ENCODE measurements at regions not wholly inside any gene's neighbourhood (a gene's known extent, or its start where the extent isn't known, plus 50 kb on each side); places are given as distances from the start of the nearest gene placed in this dataset.
A peak's percentile ranks its signal among the peaks of the same experiment; 100 is the strongest.
"Not testable (repeated sequence)": the region's sequence is repeated elsewhere in the genome, so short reads cannot be mapped to it uniquely, and the experiment has no call there.

- no peak overlapping the region for H3K4me3 ChIP-seq (ENCODE audit: low read depth, low read length)
- no peaks in the 10 kb centered on the region for H3K36me3 ChIP-seq (ENCODE audit: control insufficient read depth, insufficient read depth, low read length)
- TF ChIP-seq CTCF (IDR thresholded peaks at IDR 0.05; ENCODE audit: insufficient read depth, low read length, poor library complexity, severe bottlenecking) = peak; percentile 2
Measured at GRCh38 chr10:52368725-52369124, 54.6 kb downstream of the DKK1 start.

GRCh38 chr10:52374207-52374606 lies 60.1 kb downstream of the DKK1 start:
- H3K36me3 ChIP-seq (ENCODE audit: control insufficient read depth, insufficient read depth, low read length); DNase-seq (ENCODE audit: low read depth); H3K4me3 ChIP-seq (ENCODE audit: low read depth, low read length); H3K27me3 ChIP-seq (ENCODE audit: control insufficient read depth, insufficient read depth, low read length): not testable (repeated sequence)

More at GRCh38 chr10:52368725-52369124, 54.6 kb downstream of the DKK1 start:
- no peaks in the 10 kb centered on the region for H3K27me3 ChIP-seq (ENCODE audit: control insufficient read depth, insufficient read depth, low read length)
- DNase-seq (ENCODE audit: low read depth) = no peak

GRCh38 chr10:52376694-52377354 lies 62.7 kb downstream of the DKK1 start:
- H3K27me3 ChIP-seq (ENCODE audit: control insufficient read depth, insufficient read depth, low read length) = no peaks in the 10 kb centered on the region
- no peak for DNase-seq (ENCODE audit: low read depth)
- no peaks in the 10 kb centered on the region for H3K36me3 ChIP-seq (ENCODE audit: control insufficient read depth, insufficient read depth, low read length)
- H3K4me3 ChIP-seq (ENCODE audit: low read depth, low read length) = no peak overlapping the region
- no peak for TF ChIP-seq CTCF (IDR thresholded peaks at IDR 0.05; ENCODE audit: insufficient read depth, low read length, poor library complexity, severe bottlenecking)

- no peaks in the 10 kb centered on the region for H3K27me3 ChIP-seq (ENCODE audit: control insufficient read depth, insufficient read depth, low read length)
- H3K36me3 ChIP-seq (ENCODE audit: control insufficient read depth, insufficient read depth, low read length) = no peaks in the 10 kb centered on the region
- no peak for DNase-seq (ENCODE audit: low read depth)
- H3K4me3 ChIP-seq (ENCODE audit: low read depth, low read length) = no peak overlapping the region
- TF ChIP-seq CTCF (IDR thresholded peaks at IDR 0.05; ENCODE audit: insufficient read depth, low read length, poor library complexity, severe bottlenecking) = no peak
Measured at GRCh38 chr10:52378124-52378523, 64.0 kb downstream of the DKK1 start.

- TF ChIP-seq CTCF (IDR thresholded peaks at IDR 0.05; ENCODE audit: insufficient read depth, low read length, poor library complexity, severe bottlenecking) = no peak
- H3K27me3 ChIP-seq (ENCODE audit: control insufficient read depth, insufficient read depth, low read length) = no peaks in the 10 kb centered on the region
- no peak overlapping the region for H3K4me3 ChIP-seq (ENCODE audit: low read depth, low read length)
- no peak for DNase-seq (ENCODE audit: low read depth)
- no peaks in the 10 kb centered on the region for H3K36me3 ChIP-seq (ENCODE audit: control insufficient read depth, insufficient read depth, low read length)
Measured at GRCh38 chr10:52379287-52379686, 65.2 kb downstream of the DKK1 start.

- DNase-seq (ENCODE audit: low read depth) = no peak
- no peaks in the 10 kb centered on the region for H3K27me3 ChIP-seq (ENCODE audit: control insufficient read depth, insufficient read depth, low read length)
- TF ChIP-seq CTCF (IDR thresholded peaks at IDR 0.05; ENCODE audit: insufficient read depth, low read length, poor library complexity, severe bottlenecking) = no peak
- no peak overlapping the region for H3K4me3 ChIP-seq (ENCODE audit: low read depth, low read length)
- no peaks in the 10 kb centered on the region for H3K36me3 ChIP-seq (ENCODE audit: control insufficient read depth, insufficient read depth, low read length)
Measured at GRCh38 chr10:52383088-52383487, 69.0 kb downstream of the DKK1 start.
